Panc1 (cell line): ENCODE measurements at regions not wholly inside any gene's neighbourhood (a gene's known extent, or its start where the extent isn't known, plus 50 kb on each side); places are given as distances from the start of the nearest gene placed in this dataset.

Experiments
- ATAC-seq: fragments of 200-7000 bp; cut with Tn5 transposase; 2 replicates; pipeline ENCODE4 v1.9.1; 2020; ENCODE audit warnings: mild to moderate bottlenecking, moderate library complexity
- BruUV-seq: library from RNA; stranded (reverse); fragments of 400-500 nt; replicated peaks from 2 replicates; lab custom pipeline; 2021; lab: Mats Ljungman, UMichigan
- CTCF ChIA-PET: fragments of 300-600 bp; sonication (Branson Sonifier 250); formaldehyde crosslinking; loops from one replicate; lab custom pipeline; 2022; ENCODE audit warnings: antibody characterized with exemption; lab: Charles Lee
- POLR2A ChIA-PET: fragments of 300-600 bp; sonication (Branson Sonifier 250); formaldehyde crosslinking; loops from one replicate; lab custom pipeline; 2022; ENCODE audit warnings: antibody characterized with exemption; lab: Charles Lee
- DNase-seq: peaks from one replicate; pipeline ENCODE4 v3.0.0-alpha.2; 2010; ENCODE audit warnings: low read depth, low spot score
- H3K27ac ChIP-seq: 2 replicates; pipeline ENCODE4 v1.5.1; 2011; ENCODE audit warnings: mild to moderate bottlenecking, low read length, inconsistent platforms
- H3K27me3 ChIP-seq: fragments of 200-500 bp; sonication (Bioruptor generic); 2 replicates; pipeline ENCODE4 v1.6.0; 2014; ENCODE audit warnings: low read length, inconsistent platforms; ENCODE audit not compliant: control insufficient read depth, insufficient read depth
- H3K36me3 ChIP-seq: fragments of 200-500 bp; sonication (Bioruptor generic); 2 replicates; pipeline ENCODE4 v1.5.1; 2014; ENCODE audit warnings: inconsistent platforms, mild to moderate bottlenecking, low read length, moderate library complexity; ENCODE audit not compliant: control insufficient read depth, insufficient read depth
- H3K4me1 ChIP-seq: 2 replicates; pipeline ENCODE4 v1.5.1; 2011; ENCODE audit warnings: inconsistent platforms, mild to moderate bottlenecking, low read length, moderate library complexity; ENCODE audit not compliant: control insufficient read depth, insufficient read depth
- H3K4me3 ChIP-seq, 2 experiments: 2 replicates each; pipeline ENCODE4 v1.5.1; 2011 to 2012; ENCODE audit warnings: low read depth in 2 of 2, low read length in 2 of 2, mild to moderate bottlenecking in 2 of 2, inconsistent platforms in 1 of 2, moderate library complexity in 1 of 2
- H3K9me3 ChIP-seq: fragments of 200-500 bp; sonication (Bioruptor generic); 2 replicates; pipeline ENCODE4 v1.5.1; 2014; ENCODE audit warnings: low read depth, mild to moderate bottlenecking, inconsistent platforms, low read length, moderate library complexity; ENCODE audit not compliant: control insufficient read depth, insufficient read depth
- POLR2AphosphoS5 ChIP-seq: IDR thresholded peaks from 2 replicates; pipeline ENCODE4 v1.6.1; 2012; ENCODE audit warnings: mild to moderate bottlenecking, low read depth, low read length, moderate library complexity
- SIN3A ChIP-seq: IDR thresholded peaks from 2 replicates; pipeline ENCODE4 v1.6.1; 2012; ENCODE audit warnings: low read depth, mild to moderate bottlenecking, low read length, moderate library complexity, borderline replicate concordance; ENCODE audit not compliant: insufficient read depth
- TCF7L2 ChIP-seq: IDR thresholded peaks from 2 replicates; pipeline ENCODE4 v1.6.1; 2011; ENCODE audit warnings: mild to moderate bottlenecking, low read depth, low read length, inconsistent platforms
- in situ Hi-C: cut with HindIII; loops from 2 replicates; pipeline ENCODE4 v1.10.0; 2016; ENCODE audit warnings: low sequenced_read_pairs, low pct_unique_long_range_greater_than_20kb
- intact Hi-C: fragments of 100-400 bp; cut with micrococcal nuclease; formaldehyde crosslinking; loops from one replicate; pipeline ENCODE4 v1.10.0; 2022; ENCODE audit not compliant: unreplicated experiment
- TF ChIP-seq, protein P1 (sequence below), 2 experiments: IDR thresholded peaks; 2 replicates each; pipeline ENCODE4 v1.6.1; 2011 to 2012; ENCODE audit warnings: low read depth in 2 of 2, control low read depth in 1 of 2, low read length in 1 of 2, mild to moderate bottlenecking in 1 of 2, moderate library complexity in 1 of 2; ENCODE audit not compliant: insufficient read depth in 1 of 2
- TF ChIP-seq, protein P2 (sequence below): fragments of 450-650 bp; IDR thresholded peaks from 2 replicates; pipeline ENCODE4 v1.5.1; 2017; ENCODE audit warnings: mild to moderate bottlenecking

DNA sequence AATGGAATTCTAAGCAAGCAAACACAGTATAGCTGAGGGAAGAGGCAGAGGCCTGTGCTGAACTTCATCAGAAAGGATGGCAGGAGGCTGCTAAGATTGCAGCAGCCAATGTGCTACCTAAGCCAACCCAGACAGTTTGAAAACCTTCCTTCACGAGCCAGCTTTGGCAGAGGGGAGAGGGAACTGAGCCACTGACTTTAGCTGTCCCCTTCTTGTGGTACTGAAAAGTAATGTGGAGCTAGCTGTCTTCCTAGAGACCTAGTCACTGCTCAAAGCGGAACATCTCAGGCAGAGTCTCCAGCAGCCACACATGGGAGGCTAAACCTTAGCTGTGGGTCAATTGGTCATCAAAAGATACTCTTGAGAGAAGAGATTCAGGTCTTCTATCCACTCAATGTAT is 419.0 kb downstream of the FBXO15 start:
- DNase-seq (no peak), ATAC-seq (no peak)
- no peaks in the 10 kb centered on the region for H3K4me1 ChIP-seq
- H3K27me3 ChIP-seq = no peaks in the 10 kb centered on the region
- no TSS peak for BruUV-seq
- intact Hi-C loops (no loop called here), in situ Hi-C loops (no loop called here)
- no peak overlapping the region for H3K27ac ChIP-seq
- H3K4me3 ChIP-seq = no peak overlapping the region
- TF ChIP-seq SIN3A (no peak), TCF7L2 (no peak)
- TF ChIP-seq, protein P1, sequence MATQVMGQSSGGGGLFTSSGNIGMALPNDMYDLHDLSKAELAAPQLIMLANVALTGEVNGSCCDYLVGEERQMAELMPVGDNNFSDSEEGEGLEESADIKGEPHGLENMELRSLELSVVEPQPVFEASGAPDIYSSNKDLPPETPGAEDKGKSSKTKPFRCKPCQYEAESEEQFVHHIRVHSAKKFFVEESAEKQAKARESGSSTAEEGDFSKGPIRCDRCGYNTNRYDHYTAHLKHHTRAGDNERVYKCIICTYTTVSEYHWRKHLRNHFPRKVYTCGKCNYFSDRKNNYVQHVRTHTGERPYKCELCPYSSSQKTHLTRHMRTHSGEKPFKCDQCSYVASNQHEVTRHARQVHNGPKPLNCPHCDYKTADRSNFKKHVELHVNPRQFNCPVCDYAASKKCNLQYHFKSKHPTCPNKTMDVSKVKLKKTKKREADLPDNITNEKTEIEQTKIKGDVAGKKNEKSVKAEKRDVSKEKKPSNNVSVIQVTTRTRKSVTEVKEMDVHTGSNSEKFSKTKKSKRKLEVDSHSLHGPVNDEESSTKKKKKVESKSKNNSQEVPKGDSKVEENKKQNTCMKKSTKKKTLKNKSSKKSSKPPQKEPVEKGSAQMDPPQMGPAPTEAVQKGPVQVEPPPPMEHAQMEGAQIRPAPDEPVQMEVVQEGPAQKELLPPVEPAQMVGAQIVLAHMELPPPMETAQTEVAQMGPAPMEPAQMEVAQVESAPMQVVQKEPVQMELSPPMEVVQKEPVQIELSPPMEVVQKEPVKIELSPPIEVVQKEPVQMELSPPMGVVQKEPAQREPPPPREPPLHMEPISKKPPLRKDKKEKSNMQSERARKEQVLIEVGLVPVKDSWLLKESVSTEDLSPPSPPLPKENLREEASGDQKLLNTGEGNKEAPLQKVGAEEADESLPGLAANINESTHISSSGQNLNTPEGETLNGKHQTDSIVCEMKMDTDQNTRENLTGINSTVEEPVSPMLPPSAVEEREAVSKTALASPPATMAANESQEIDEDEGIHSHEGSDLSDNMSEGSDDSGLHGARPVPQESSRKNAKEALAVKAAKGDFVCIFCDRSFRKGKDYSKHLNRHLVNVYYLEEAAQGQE (IDR thresholded peaks at IDR 0.05; ENCODE audit: insufficient read depth in 1 of 2, low read depth in 2 of 2, low read length in 1 of 2) = peak; percentile 26 to 40; a peak in 1 of 4 replicates
- H3K36me3 ChIP-seq = no peaks in the 10 kb centered on the region
- POLR2A ChIA-PET = no interaction called here
- CTCF ChIA-PET = no interaction called here
- H3K9me3 ChIP-seq = no peaks in the 10 kb centered on the region

- no peaks in the 10 kb centered on the region for H3K9me3 ChIP-seq
- H3K27ac ChIP-seq = no peak overlapping the region
- H3K4me3 ChIP-seq = no peak overlapping the region
- no peaks in the 10 kb centered on the region for H3K27me3 ChIP-seq
- intact Hi-C loops (no loop called here), in situ Hi-C loops (no loop called here)
- BruUV-seq = no TSS peak
- no peak for ATAC-seq
- no peaks in the 10 kb centered on the region for H3K36me3 ChIP-seq
- DNase-seq = no peak
- no peak for TF ChIP-seq SIN3A
- TF ChIP-seq TCF7L2 = no peak
- TF ChIP-seq POLR2AphosphoS5 = no peak
- TF ChIP-seq, protein P1 (IDR thresholded peaks at IDR 0.05; ENCODE audit: insufficient read depth in 1 of 2, low read depth in 2 of 2, low read length in 1 of 2) = no peak
- TF ChIP-seq, protein P2, sequence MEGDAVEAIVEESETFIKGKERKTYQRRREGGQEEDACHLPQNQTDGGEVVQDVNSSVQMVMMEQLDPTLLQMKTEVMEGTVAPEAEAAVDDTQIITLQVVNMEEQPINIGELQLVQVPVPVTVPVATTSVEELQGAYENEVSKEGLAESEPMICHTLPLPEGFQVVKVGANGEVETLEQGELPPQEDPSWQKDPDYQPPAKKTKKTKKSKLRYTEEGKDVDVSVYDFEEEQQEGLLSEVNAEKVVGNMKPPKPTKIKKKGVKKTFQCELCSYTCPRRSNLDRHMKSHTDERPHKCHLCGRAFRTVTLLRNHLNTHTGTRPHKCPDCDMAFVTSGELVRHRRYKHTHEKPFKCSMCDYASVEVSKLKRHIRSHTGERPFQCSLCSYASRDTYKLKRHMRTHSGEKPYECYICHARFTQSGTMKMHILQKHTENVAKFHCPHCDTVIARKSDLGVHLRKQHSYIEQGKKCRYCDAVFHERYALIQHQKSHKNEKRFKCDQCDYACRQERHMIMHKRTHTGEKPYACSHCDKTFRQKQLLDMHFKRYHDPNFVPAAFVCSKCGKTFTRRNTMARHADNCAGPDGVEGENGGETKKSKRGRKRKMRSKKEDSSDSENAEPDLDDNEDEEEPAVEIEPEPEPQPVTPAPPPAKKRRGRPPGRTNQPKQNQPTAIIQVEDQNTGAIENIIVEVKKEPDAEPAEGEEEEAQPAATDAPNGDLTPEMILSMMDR = no peak
- ChIA-PET CTCF (interaction anchor here (0.6 kb wide), 1 partner anchor 9 kb away, joined by 3 read pairs; no protein-coding TSS in a partner anchor), POLR2A (no interaction called here)
- H3K4me1 ChIP-seq = no peaks in the 10 kb centered on the region
Observed at GRCh38 chr18:73724958-73725357, 422.7 kb downstream of the FBXO15 start.
